Inferior parietal cortex (tissue), 1 donor: ENCODE measurements at regions not wholly inside any gene's neighbourhood (a gene's known extent, or its start where the extent isn't known, plus 50 kb on each side); places are given as distances from the start of the nearest gene placed in this dataset.
"Not testable (repeated sequence)": the region's sequence is repeated elsewhere in the genome, so short reads cannot be mapped to it uniquely, and the experiment has no call there.

Experiments used
- DNase-seq: peaks from one replicate; pipeline ENCODE4 v3.0.0-alpha.2; 2016; ENCODE audit errors: extremely low spot score

GRCh38 chr6:158886346-158886977 is 67.3 kb upstream of the EZR start:
- not testable (repeated sequence) for DNase-seq

- DNase-seq = not testable (repeated sequence)
Observed at GRCh38 chr6:158881884-158882283, 62.7 kb upstream of the EZR start.

- DNase-seq = not testable (repeated sequence)
Observed at GRCh38 chr6:158881276-158881675, 62.1 kb upstream of the EZR start.

- DNase-seq = no peak
Observed at GRCh38 chr6:158879180-158879579, 60.0 kb upstream of the EZR start.

- no peak for DNase-seq
Observed at GRCh38 chr6:158877716-158878115, 58.5 kb upstream of the EZR start.

GRCh38 chr6:158876886-158877285 is 57.7 kb upstream of the EZR start:
- no peak for DNase-seq

- no peak for DNase-seq
Observed at GRCh38 chr6:158870649-158870957, 51.4 kb upstream of the EZR start.

- DNase-seq = peak; percentile 68
Observed at GRCh38 chr6:158869826-158870648, 50.9 kb upstream of the EZR start.

GRCh38 chr6:158868890-158869825 is 50.0 kb upstream of the EZR start:
- DNase-seq = peak; percentile 63
